Erythroblast (primary cell): ENCODE measurements at regions not wholly inside any gene's neighbourhood (a gene's known extent, or its start where the extent isn't known, plus 50 kb on each side); places are given as distances from the start of the nearest gene placed in this dataset.
A peak's percentile ranks its signal among the peaks of the same experiment; 100 is the strongest.

Source experiments
- DNase-seq, 2 experiments: peaks; one replicate each; lab custom pipeline; 2025; lab: John Stamatoyannopoulos, UW
- GATA1 ChIP-seq: IDR thresholded peaks from 2 replicates; pipeline ENCODE4 v1.6.1; 2011; ENCODE audit warnings: low read depth, mild to moderate bottlenecking, control low read depth, low read length, moderate library complexity
- POLR2A ChIP-seq: IDR thresholded peaks from 2 replicates; pipeline ENCODE4 v1.6.1; 2011; ENCODE audit warnings: mild to moderate bottlenecking, low read length

DNA sequence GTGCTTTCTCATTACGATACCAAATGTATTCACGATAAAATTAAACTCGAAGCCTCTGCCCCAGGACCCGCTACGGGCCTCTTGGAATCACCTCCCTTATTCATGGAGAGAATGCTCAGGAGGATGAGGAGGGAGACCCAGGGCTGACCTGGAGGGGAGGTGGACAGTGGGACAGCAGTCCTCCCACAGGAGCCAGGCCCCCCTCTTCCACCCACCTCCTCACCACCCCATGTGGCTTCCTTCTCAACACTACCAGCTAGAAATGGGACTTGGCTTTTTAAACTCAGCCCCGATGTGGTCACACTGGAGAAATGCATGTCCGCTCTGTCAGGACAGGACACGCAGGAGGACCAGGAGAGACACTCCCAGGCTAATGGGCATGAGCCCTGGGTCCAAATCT lies 147.9 kb upstream of the ID2 start:
- DNase-seq = no peak
- TF ChIP-seq POLR2A (no peak), GATA1 (no peak)

DNA sequence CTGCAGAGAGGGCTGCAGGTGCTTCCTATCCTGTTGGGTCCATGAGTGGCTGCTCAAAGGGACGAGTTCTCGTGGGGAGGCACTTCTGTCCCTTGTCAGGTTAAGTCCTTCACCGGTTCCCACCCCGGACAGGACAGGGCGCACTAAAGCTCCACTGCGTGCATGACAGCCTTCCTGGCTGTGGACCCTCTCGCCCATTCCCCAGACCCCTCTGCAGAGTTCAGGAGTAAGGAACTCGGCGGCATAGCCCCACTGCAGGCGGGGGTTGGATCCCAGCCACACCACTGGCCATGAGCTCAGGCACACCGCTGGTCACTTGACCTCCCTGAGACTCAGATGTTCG lies 147.5 kb upstream of the ID2 start:
- TF ChIP-seq GATA1 (no peak), POLR2A (no peak)

GRCh38 chr2:8534729-8535468 lies 147.0 kb upstream of the ID2 start:
- peak; percentile 46 to 47 for DNase-seq
- TF ChIP-seq GATA1 = no peak
- no peak for TF ChIP-seq POLR2A

More for the DNA sequence above, 147.5 kb upstream of the ID2 start:
- DNase-seq = no peak

- TF ChIP-seq GATA1 (no peak), POLR2A (no peak)
- DNase-seq = peak in 1 of 2 experiments; percentile 66
These were observed 146.4 kb upstream of the ID2 start for GRCh38 chr2:8535469-8535795.

DNA sequence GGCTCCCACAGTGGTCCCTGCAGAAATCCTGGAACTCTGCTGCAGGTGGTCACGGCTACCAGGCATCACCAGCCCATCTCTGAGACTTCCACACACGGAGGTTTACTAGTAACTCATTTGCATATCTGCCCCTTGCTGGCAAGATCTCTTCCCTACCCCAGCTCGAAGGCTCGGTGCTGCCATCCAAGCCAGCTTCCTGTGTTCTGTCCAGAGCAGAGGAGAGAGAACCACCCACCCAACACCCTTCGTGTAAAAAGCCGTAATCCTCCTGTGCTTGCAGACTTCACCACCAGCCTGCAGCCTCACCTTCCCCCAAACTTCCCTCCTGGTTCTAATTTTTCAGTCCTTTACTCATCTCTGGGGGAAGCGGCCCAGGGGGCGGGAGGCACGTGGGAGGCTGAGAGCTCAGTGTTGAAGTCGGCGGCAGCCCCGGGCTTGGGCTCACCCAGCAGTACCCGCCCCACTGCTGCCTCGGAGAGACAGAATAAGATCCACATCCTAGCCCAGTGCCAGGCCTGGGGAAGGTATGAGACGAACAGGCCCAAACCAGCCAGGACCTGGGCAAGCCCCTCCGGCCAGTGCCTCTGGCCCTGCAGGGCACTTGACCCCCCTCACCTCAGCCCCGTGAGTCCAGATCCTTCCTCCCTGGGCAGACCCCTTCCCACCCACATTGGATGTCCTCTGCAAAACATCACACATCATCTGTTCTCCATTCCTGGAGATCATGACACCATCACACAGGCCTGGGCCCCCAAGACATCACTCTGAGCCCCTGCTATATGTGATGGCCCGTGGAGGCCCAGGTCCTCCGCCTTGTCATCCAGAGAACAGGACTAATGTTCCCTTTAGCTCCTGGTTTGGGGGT lies 145.8 kb upstream of the ID2 start:
- peak; percentile 73 to 77 for DNase-seq
- TF ChIP-seq POLR2A (peak; percentile 53), GATA1 (no peak)

- peak; percentile 65 to 86 for DNase-seq
- TF ChIP-seq GATA1 = peak; percentile 40
- no peak for TF ChIP-seq POLR2A
These were observed 144.9 kb upstream of the ID2 start for GRCh38 chr2:8536686-8537561.

DNA sequence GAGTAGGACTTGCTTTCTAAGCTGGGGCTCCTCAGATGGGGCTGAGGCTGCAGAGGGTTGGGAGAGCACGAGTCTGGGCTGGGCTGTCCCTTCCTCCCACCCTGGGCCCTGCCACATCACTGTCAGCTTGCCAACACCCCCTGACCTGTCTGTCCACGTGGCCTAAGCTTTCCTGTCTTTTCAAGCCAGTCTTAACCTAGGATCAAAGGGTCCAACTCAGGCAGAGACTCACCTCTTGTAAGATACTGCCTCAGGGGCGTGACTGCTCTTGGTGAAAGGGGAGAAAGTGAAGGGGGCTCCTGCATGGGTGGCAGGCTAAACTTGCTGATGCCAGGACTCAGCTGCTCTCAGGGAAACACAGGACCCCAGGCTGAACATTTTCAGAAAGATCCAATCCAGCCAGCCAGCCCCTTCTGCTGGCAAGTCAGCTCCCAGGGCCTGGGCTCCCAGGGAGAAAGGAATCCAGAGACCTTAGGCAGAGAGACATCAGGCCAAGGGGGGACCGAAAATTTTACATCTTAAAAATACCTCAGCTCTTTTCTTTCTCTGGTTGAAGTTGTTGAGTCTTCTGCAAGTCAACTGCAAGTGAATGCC lies 144.2 kb upstream of the ID2 start:
- DNase-seq = peak; percentile 34 to 41
- TF ChIP-seq GATA1 (no peak), POLR2A (no peak)

GRCh38 chr2:8538531-8538930 lies 143.3 kb upstream of the ID2 start:
- TF ChIP-seq GATA1 = no peak
- no peak for TF ChIP-seq POLR2A
- DNase-seq = no peak

DNA sequence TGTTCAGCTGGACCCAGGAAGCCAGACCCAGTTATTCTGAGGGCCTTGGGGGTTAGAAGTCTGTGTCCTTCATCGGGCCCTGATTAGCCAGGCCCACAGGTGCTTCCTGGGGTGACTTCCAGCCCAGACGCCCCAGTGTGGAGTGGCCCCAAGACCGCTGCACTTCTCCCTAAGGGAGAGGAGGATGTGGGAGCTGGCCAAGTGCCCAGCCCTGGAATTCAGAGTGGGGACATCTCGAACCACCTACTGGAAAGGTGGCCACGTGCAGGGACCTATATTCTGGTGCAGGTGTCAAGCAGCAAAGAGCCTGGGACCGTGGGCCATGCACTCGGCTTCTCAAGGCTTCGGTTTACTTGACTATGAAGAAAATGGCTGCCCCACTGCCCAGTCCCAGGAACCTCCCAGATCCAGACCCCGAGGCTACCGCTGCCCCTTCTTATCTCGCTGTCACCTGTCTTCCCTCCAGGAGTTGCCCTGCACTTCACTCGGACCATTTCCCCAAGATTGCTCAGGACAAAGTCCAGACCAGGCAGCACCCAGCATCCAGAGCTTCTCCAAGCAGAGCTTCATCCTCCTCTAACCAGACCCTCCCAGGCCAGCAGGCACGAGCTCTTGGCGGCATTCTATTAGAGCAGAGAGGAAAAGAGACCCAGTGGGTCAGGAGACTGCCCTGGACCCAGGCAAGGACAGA lies 142.8 kb upstream of the ID2 start:
- DNase-seq = no peak
- no peak for TF ChIP-seq POLR2A

DNA sequence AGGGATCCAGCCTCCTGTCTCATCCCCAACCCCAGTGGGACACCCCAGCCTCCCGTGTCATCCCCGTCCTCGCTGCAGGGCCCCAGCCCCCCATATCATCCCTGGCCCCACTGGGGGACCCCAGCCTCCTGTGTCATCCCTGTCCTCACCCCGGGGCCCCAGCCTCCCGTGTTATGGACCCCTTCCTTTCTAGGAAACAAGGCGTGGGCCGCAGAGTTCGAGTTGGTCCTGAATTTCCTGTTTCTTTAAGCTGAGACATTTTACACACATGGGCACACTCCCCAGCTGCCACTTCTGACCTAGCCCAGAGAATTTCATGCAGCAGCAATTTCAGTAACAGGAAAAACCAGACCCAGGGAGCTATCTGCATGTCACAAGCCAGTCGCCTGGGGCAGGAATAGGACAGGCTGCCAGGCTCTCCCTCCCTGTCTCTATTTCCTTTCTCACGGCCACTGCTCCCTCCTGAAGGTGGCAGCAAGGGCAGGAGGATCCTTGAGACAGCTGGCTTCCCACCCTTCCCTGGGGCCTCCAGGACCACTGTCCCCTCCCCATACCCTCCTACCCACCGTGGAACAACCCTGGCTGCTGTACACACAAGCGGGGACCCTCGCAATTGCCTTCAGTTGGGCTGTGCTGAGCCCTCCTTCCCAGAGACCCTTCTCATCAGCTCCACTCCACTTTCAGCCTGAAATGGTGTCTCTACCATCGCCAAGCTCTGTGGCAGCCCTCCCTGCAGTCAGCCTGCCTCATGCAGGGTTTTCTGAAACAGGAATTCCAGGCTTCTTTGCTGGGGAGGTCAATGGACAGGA lies 141.9 kb upstream of the ID2 start:
- DNase-seq = peak; percentile 15 to 23
- TF ChIP-seq GATA1 (no peak), POLR2A (no peak)

- DNase-seq = no peak
- TF ChIP-seq GATA1 (no peak), POLR2A (no peak)
These were observed 141.3 kb upstream of the ID2 start for GRCh38 chr2:8540552-8541055.

DNA sequence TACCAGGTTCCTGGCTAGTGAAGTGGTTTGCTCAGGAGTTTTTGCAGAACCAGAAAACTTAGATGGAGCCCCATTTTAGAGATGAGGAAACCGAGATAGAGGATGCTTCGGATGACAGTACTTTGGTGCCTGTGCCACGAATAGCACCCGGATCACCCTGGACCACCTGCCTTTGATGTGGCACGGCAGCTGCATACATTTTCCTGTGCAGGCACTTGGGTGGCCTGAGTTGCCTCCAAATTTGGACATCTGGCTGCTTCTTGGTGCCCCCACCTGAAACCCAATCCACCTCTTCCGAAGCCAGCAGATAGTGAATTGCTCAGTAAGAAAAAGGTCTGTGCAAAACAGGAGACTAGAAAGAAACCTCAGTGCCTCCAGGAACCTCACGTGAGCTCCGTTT lies 140.6 kb upstream of the ID2 start:
- no peak for DNase-seq

More for the DNA sequence above, 140.6 kb upstream of the ID2 start:
- TF ChIP-seq GATA1 (no peak), POLR2A (no peak)
